HEK293 (cell line): ENCODE measurements at regions not wholly inside any gene's neighbourhood (a gene's known extent, or its start where the extent isn't known, plus 50 kb on each side); places are given as distances from the start of the nearest gene placed in this dataset.

ENCODE experiments used
- IKZF3 ChIP-seq: fragments of 450-650 bp; IDR thresholded peaks from 2 replicates; pipeline ENCODE4 v1.5.0; 2018; ENCODE audit warnings: missing biosample characterization, mild to moderate bottlenecking, missing genetic modification characterization, moderate library complexity
- KLF10 ChIP-seq: fragments of 450-650 bp; IDR thresholded peaks from 2 replicates; pipeline ENCODE4 v1.5.1; 2018; ENCODE audit warnings: missing biosample characterization, mild to moderate bottlenecking, missing genetic modification characterization
- YY1 ChIP-seq: fragments of 450-650 bp; formaldehyde crosslinking; IDR thresholded peaks from 2 replicates; pipeline ENCODE4 v1.5.1; 2018; ENCODE audit warnings: missing biosample characterization, missing genetic modification characterization
- ZNF114 ChIP-seq: fragments of 450-650 bp; formaldehyde crosslinking; IDR thresholded peaks from 2 replicates; pipeline ENCODE4 v1.5.0; 2017; ENCODE audit warnings: missing biosample characterization, missing genetic modification characterization
- ZNF16 ChIP-seq: fragments of 450-650 bp; formaldehyde crosslinking; IDR thresholded peaks from 2 replicates; pipeline ENCODE4 v1.5.1; 2016; ENCODE audit warnings: low read depth, missing biosample characterization, missing genetic modification characterization
- ZNF510 ChIP-seq: fragments of 450-650 bp; formaldehyde crosslinking; IDR thresholded peaks from 2 replicates; pipeline ENCODE4 v1.5.1; 2018; ENCODE audit warnings: mild to moderate bottlenecking, missing genetic modification characterization, missing biosample characterization; ENCODE audit not compliant: insufficient replicate concordance
- ZNF548 ChIP-seq: fragments of 450-650 bp; formaldehyde crosslinking; IDR thresholded peaks from 2 replicates; pipeline ENCODE4 v1.5.1; 2016; ENCODE audit warnings: missing biosample characterization, missing genetic modification characterization
- TF ChIP-seq, protein P1 (sequence below): fragments of 450-650 bp; formaldehyde crosslinking; IDR thresholded peaks from 2 replicates; pipeline ENCODE4 v1.5.1; 2016; ENCODE audit warnings: missing biosample characterization, missing genetic modification characterization
- TF ChIP-seq, protein P2 (sequence below): fragments of 450-650 bp; formaldehyde crosslinking; IDR thresholded peaks from 2 replicates; pipeline ENCODE4 v1.5.1; 2016; ENCODE audit warnings: missing biosample characterization, missing genetic modification characterization
- TF ChIP-seq, protein P3 (sequence below): fragments of 450-650 bp; formaldehyde crosslinking; optimal IDR thresholded peaks from 2 replicates; pipeline ENCODE3; 2016; ENCODE audit warnings: missing biosample characterization, mild to moderate bottlenecking, missing genetic modification characterization

DNA sequence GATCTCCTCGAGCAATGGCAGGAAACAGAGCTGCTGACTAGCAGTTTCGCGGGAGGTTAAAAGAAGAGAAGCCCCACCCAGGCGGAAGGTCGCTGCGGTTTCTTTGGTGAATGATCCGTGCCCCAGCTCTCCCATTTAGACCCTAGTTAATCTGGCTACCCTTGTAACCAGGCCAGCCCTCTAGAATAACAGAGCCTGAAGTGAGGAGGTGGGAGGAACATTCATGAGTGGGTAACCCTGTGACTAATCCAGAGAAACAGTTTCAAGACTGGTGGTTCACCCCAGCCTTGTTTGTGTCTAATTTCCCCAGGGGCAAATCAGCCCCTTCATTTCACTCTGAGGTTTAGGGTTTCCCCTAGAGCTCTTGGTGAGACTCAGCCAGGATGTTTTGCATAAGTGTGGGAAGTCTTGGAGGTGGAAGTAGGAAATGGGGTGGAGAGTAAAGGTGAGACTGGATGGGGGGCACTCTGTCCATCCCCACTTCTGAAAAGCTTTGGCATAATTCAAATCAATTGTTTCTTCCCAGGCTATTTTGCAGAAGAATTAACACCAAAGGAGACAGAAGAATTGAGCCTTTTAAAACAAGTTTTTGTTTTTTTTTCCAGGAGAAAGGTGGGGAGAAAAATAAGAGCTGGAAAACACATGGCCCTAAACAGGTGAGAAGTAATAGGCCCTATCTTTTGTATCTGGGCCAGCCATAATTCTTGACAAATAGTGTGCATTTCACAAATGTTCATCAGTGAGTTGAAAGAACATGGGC is 303.1 kb downstream of the RPLP1 start:
- TF ChIP-seq, protein P1, sequence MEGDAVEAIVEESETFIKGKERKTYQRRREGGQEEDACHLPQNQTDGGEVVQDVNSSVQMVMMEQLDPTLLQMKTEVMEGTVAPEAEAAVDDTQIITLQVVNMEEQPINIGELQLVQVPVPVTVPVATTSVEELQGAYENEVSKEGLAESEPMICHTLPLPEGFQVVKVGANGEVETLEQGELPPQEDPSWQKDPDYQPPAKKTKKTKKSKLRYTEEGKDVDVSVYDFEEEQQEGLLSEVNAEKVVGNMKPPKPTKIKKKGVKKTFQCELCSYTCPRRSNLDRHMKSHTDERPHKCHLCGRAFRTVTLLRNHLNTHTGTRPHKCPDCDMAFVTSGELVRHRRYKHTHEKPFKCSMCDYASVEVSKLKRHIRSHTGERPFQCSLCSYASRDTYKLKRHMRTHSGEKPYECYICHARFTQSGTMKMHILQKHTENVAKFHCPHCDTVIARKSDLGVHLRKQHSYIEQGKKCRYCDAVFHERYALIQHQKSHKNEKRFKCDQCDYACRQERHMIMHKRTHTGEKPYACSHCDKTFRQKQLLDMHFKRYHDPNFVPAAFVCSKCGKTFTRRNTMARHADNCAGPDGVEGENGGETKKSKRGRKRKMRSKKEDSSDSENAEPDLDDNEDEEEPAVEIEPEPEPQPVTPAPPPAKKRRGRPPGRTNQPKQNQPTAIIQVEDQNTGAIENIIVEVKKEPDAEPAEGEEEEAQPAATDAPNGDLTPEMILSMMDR, result no peak
- TF ChIP-seq KLF10 (tag by site-specific recombination) (no peak), ZNF114 (tag by site-specific recombination) (no peak), ZNF548 (no peak), ZNF510 (tag by site-specific recombination) (no peak), YY1 (tag by site-specific recombination) (no peak), ZNF16 (no peak), IKZF3 (no peak)
- TF ChIP-seq, protein P2, sequence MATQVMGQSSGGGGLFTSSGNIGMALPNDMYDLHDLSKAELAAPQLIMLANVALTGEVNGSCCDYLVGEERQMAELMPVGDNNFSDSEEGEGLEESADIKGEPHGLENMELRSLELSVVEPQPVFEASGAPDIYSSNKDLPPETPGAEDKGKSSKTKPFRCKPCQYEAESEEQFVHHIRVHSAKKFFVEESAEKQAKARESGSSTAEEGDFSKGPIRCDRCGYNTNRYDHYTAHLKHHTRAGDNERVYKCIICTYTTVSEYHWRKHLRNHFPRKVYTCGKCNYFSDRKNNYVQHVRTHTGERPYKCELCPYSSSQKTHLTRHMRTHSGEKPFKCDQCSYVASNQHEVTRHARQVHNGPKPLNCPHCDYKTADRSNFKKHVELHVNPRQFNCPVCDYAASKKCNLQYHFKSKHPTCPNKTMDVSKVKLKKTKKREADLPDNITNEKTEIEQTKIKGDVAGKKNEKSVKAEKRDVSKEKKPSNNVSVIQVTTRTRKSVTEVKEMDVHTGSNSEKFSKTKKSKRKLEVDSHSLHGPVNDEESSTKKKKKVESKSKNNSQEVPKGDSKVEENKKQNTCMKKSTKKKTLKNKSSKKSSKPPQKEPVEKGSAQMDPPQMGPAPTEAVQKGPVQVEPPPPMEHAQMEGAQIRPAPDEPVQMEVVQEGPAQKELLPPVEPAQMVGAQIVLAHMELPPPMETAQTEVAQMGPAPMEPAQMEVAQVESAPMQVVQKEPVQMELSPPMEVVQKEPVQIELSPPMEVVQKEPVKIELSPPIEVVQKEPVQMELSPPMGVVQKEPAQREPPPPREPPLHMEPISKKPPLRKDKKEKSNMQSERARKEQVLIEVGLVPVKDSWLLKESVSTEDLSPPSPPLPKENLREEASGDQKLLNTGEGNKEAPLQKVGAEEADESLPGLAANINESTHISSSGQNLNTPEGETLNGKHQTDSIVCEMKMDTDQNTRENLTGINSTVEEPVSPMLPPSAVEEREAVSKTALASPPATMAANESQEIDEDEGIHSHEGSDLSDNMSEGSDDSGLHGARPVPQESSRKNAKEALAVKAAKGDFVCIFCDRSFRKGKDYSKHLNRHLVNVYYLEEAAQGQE, result no peak
- TF ChIP-seq, protein P3, sequence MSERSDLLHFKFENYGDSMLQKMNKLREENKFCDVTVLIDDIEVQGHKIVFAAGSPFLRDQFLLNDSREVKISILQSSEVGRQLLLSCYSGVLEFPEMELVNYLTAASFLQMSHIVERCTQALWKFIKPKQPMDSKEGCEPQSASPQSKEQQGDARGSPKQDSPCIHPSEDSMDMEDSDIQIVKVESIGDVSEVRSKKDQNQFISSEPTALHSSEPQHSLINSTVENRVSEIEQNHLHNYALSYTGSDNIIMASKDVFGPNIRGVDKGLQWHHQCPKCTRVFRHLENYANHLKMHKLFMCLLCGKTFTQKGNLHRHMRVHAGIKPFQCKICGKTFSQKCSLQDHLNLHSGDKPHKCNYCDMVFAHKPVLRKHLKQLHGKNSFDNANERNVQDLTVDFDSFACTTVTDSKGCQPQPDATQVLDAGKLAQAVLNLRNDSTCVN (tag by site-specific recombination), result no peak
